ENCODE measurements at regions not wholly inside any gene's neighbourhood (a gene's known extent, or its start where the extent isn't known, plus 50 kb on each side); places are given as distances from the start of the nearest gene placed in this dataset.

DNA sequence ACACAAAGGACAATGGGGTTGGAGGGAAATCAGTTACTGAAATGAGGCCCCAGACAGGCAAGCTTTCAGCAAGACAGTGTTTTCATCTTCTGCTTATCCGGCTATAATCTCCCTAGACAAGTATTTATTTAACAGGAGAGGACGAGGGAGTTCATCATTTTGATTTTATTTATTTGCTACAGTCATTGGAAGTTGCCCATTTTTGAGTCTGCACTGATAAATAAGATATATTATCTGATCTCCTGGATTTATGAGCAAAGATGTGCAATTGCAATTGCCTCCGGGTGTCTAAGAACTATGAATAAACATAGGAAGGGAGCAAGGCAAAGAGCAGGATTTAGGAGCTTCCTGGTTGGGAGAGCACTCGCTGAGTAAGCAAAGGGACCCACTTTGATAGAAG lies 263.2 kb upstream of the EDA2R start:
- TF ChIP-seq, protein P1, sequence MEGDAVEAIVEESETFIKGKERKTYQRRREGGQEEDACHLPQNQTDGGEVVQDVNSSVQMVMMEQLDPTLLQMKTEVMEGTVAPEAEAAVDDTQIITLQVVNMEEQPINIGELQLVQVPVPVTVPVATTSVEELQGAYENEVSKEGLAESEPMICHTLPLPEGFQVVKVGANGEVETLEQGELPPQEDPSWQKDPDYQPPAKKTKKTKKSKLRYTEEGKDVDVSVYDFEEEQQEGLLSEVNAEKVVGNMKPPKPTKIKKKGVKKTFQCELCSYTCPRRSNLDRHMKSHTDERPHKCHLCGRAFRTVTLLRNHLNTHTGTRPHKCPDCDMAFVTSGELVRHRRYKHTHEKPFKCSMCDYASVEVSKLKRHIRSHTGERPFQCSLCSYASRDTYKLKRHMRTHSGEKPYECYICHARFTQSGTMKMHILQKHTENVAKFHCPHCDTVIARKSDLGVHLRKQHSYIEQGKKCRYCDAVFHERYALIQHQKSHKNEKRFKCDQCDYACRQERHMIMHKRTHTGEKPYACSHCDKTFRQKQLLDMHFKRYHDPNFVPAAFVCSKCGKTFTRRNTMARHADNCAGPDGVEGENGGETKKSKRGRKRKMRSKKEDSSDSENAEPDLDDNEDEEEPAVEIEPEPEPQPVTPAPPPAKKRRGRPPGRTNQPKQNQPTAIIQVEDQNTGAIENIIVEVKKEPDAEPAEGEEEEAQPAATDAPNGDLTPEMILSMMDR (IDR thresholded peaks at IDR 0.05), result no peak
- no peak for TF ChIP-seq POLR2A (IDR thresholded peaks at IDR 0.05)
